AG09309 (cell line): ENCODE measurements at regions not wholly inside any gene's neighbourhood (a gene's known extent, or its start where the extent isn't known, plus 50 kb on each side); places are given as distances from the start of the nearest gene placed in this dataset.

Source experiments
- DNase-seq: peaks from one replicate; pipeline ENCODE4 v3.0.0-alpha.2; 2010; ENCODE audit warnings: low read depth
- H3K4me3 ChIP-seq: 2 replicates; pipeline ENCODE4 v1.5.1; 2011; ENCODE audit warnings: mild to moderate bottlenecking, low read depth, low read length, moderate library complexity; ENCODE audit not compliant: control insufficient read depth
- CTCF ChIP-seq: IDR thresholded peaks from 2 replicates; pipeline ENCODE4 v1.5.1; 2011; ENCODE audit warnings: mild to moderate bottlenecking, low read depth, low read length, inconsistent platforms; ENCODE audit not compliant: insufficient read depth, control insufficient read depth; ENCODE audit errors: missing control alignments

- H3K4me3 ChIP-seq: no peak overlapping the region
- TF ChIP-seq CTCF: no peak
- DNase-seq: no peak
Observed at GRCh38 chr3:34924961-34925360, 714.4 kb upstream of the ARPP21 start.

- H3K4me3 ChIP-seq: no peak overlapping the region
- no peak for DNase-seq
- no peak for TF ChIP-seq CTCF
Observed at GRCh38 chr3:34925851-34926250, 713.5 kb upstream of the ARPP21 start.

GRCh38 chr3:34929036-34929435 lies 710.3 kb upstream of the ARPP21 start:
- no peak for TF ChIP-seq CTCF
- H3K4me3 ChIP-seq: no peak overlapping the region
- DNase-seq: no peak

GRCh38 chr3:34934660-34935059 lies 704.7 kb upstream of the ARPP21 start:
- TF ChIP-seq CTCF: no peak
- H3K4me3 ChIP-seq: no peak overlapping the region
- no peak for DNase-seq

- TF ChIP-seq CTCF: no peak
- no peak overlapping the region for H3K4me3 ChIP-seq
- no peak for DNase-seq
Observed at GRCh38 chr3:34938784-34939183, 700.5 kb upstream of the ARPP21 start.

- no peak for DNase-seq
- no peak for TF ChIP-seq CTCF
- H3K4me3 ChIP-seq: no peak overlapping the region
Observed at GRCh38 chr3:34942256-34942655, 697.1 kb upstream of the ARPP21 start.

GRCh38 chr3:34947834-34948233 lies 691.5 kb upstream of the ARPP21 start:
- DNase-seq: no peak
- no peak overlapping the region for H3K4me3 ChIP-seq
- no peak for TF ChIP-seq CTCF
